ENCODE measurements at regions not wholly inside any gene's neighbourhood (a gene's known extent, or its start where the extent isn't known, plus 50 kb on each side); places are given as distances from the start of the nearest gene placed in this dataset.

- DNase-seq, result no peak
These were observed 282.1 kb upstream of the EMCN start for GRCh38 chr4:100799761-100800539.

- no peak for DNase-seq
These were observed 280.0 kb upstream of the EMCN start for GRCh38 chr4:100797791-100798190.

- no peak for DNase-seq
These were observed 279.5 kb upstream of the EMCN start for GRCh38 chr4:100797356-100797755.

GRCh38 chr4:100796332-100796731 lies 278.5 kb upstream of the EMCN start:
- no peak for DNase-seq

- DNase-seq, result no peak
These were observed 277.8 kb upstream of the EMCN start for GRCh38 chr4:100795581-100795980.

GRCh38 chr4:100790836-100791615 lies 273.2 kb upstream of the EMCN start:
- no peak for DNase-seq

- DNase-seq, result no peak
These were observed 272.2 kb upstream of the EMCN start for GRCh38 chr4:100789991-100790390.

GRCh38 chr4:100786481-100786880 lies 268.7 kb upstream of the EMCN start:
- DNase-seq, result no peak

- DNase-seq, result no peak
These were observed 264.5 kb upstream of the EMCN start for GRCh38 chr4:100782356-100782755.

- DNase-seq, result no peak
These were observed 263.6 kb upstream of the EMCN start for GRCh38 chr4:100781435-100781834.

- DNase-seq, result no peak
These were observed 262.3 kb upstream of the EMCN start for GRCh38 chr4:100780126-100780525.

- no peak for DNase-seq
These were observed 260.6 kb upstream of the EMCN start for GRCh38 chr4:100778431-100778830.

GRCh38 chr4:100762738-100763137 lies 244.9 kb upstream of the EMCN start:
- no peak for DNase-seq

GRCh38 chr4:100754751-100755150 lies 236.9 kb upstream of the EMCN start:
- no peak for DNase-seq

GRCh38 chr4:100746141-100746739 lies 228.4 kb upstream of the EMCN start:
- DNase-seq, result no peak

- peak; percentile 24 for DNase-seq
These were observed 224.2 kb upstream of the EMCN start for GRCh38 chr4:100742045-100742444.

GRCh38 chr4:100739426-100739825 lies 221.6 kb upstream of the EMCN start:
- no peak for DNase-seq

- DNase-seq, result no peak
These were observed 220.7 kb upstream of the EMCN start for GRCh38 chr4:100738196-100739165.

GRCh38 chr4:100736641-100737451 lies 219.0 kb upstream of the EMCN start:
- DNase-seq, result peak; percentile 48

- no peak for DNase-seq
These were observed 211.0 kb upstream of the EMCN start for GRCh38 chr4:100728861-100729260.

- no peak for DNase-seq
These were observed 205.1 kb upstream of the EMCN start for GRCh38 chr4:100722866-100723459.

Data from kidney glomerular epithelial cell (primary cell).